HL-60/S4 (cell line): ENCODE measurements at regions not wholly inside any gene's neighbourhood (a gene's known extent, or its start where the extent isn't known, plus 50 kb on each side); places are given as distances from the start of the nearest gene placed in this dataset.

Experiments used
- in situ Hi-C: fragments of 300-500 bp; cut with MboI; formaldehyde crosslinking; loops from 2 replicates; pipeline ENCODE4 v1.14.3; 2022; ENCODE audit warnings: low sequenced_read_pairs

DNA sequence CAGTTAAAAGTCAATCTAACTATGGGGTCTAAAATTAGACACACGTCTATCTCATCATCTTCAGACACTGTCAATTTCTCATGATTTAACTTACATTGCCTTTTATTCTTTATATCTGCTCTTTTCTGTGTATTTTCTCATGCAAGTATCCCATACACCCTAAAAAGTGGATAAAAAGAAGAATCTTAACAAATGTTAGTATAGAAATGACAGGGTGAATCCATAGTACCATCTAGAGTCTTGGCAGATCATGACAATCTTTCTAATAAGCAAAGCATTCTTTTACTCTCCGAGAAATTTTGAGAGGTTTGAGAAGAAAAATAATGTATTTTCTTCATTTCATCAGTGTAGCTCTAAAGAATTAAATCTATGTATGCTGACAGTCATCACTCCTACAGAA is 382.7 kb downstream of the C6orf118 start:
- in situ Hi-C loops: no loop called here

DNA sequence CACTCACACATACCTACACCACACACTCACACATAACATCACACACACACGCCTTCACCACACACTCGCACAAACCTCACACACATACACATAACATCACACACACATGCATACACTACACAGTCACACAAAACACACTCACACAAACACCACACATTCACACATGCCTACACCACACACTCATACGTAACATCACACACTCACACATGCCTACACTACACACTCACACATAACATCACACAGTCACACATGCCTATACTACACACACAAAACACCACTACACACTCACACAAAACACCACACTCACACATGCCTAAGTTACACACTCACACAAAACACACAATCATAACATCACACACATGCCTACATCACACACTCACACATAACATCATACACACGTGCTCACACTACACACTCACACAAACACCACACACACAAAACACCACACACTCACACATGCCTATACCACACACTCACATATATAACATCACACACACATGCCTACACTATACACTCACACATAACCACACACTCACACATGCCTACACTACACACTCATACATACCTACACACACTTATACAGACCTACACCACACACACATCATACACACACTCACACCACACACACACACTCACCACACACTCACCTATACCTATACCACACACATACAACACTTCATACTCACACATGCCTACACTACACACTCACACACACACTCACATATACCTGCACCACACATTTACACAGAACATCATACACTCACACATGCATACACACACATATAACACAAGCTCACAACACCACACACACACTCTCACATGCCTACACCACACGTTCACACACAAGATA is 383.5 kb downstream of the C6orf118 start:
- in situ Hi-C loops: no loop called here

DNA sequence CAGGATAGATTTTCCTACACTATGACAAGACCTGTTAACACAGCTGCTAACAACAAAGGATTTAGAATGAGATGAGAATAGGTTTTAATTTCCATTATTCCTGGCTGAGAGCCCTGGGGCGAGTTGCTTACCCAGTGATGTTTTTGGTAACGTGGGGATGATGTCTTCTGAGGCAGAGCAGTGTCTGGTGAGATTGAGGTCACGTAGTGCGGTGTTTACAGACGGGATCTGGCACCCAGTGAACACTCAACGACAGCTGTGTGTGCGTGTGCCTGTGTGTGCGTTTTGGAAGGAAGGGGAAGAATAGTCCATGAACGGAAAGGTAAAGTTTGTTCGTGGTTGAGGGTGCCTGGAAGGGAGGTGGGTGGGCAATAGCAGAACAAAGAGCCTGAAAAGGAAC is 384.7 kb downstream of the C6orf118 start:
- in situ Hi-C loops: no loop called here

DNA sequence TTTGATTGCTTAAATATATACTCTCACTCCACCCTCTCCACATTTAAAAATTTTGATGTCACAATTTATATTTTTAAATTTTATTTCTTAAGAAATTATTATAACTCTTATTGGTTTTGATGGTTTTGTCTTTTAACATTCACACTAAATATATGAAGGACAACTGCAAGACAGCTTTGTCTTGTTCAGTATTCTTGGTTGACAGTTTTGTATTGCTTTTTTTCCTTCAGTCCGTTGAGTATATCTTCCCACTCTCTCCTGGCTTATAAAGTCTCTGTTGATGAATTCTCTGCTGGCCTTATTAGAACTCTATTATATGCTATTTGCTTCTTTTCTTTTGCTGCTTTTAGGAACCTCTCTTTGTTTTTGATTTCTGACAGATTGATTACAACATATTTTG is 392.2 kb downstream of the C6orf118 start:
- in situ Hi-C loops: no loop called here

DNA sequence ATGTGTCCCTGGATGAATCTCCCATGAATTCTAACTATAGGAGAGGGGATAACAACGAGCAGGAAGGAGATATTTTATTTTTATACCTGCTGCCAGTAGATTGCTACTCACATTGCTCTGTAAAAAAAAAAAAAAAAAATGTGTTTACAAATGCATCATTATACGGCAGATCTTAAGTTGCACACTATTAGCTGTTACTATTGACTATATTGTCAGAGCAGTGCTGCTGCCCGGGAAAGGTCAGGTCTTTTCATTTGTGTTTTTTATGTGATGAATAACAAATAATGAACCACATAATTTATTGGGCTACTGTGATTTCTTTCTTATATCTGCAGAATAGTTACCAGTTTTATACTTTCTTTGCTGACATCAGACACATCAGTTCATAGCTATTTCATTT is 393.3 kb downstream of the C6orf118 start:
- in situ Hi-C loops: no loop called here

DNA sequence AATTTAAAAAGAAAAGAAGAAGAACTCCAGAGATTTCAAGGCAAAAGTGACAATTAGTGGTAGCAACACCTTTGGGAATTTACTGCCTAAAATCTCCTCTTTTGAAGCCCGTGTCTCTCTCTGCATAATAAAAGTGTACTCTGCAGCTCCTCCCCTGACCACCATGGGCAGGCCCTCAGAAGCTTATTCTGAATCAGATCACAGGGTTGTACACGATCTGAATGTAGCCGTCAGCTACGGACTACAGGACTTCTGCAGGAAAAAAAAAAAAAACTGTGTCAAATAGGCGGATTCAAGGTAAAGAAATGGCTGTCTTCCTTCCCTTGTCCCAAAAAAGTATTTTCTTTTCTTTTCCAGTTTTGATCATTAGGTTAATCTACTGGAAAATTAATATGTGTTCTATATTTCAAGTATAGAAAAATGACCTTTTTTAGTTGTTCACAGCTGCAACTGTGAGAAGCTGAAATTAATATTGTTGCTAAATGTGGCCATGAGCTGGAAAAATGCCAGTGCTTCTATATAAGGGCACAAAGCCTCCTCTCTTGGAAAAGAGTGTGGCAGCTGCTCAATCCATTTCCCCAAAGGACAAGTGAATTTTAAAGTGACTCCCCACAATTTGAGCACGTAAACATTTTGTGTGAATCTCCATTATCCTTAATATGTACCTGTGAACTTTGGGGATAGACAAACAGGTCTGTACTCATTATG is 397.4 kb downstream of the C6orf118 start:
- in situ Hi-C loops: no loop called here

DNA sequence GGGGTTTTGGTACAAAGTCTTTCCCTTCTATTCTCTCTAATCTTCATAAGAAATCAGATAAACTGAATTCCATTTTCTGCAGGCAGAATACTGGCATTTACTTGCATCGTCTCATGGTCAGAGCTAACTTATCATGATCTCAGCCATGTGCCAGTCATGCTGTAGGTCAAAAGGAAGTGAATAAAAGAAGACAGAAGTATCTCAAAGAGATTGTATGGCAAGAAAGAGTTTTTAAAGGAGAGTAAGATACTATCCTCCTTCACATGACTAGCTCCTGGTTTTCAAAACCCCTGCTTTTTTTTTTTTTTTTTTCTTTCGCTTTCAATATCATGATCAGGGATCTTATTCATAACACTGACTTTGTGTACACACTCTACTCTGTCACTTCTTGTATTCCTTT is 398.3 kb downstream of the C6orf118 start:
- in situ Hi-C loops: no loop called here

DNA sequence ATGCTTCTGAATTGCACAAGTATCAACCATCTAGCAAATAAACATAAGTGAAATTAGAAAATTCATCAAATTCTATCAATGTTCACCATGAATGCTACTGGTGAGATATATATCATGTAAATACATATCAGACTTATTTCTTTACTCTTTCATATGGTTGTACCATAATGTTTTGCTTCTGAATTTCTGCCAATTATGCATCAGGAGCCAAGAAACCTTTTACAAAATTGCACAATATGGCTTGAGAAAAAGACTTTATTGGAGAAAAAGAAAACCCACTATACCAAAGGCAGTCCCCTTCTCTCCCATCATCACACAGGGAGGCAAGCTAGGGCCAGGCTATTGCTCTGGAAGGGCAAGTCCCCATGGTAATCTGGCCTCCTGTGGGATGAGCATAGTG is 402.6 kb downstream of the C6orf118 start:
- in situ Hi-C loops: no loop called here

DNA sequence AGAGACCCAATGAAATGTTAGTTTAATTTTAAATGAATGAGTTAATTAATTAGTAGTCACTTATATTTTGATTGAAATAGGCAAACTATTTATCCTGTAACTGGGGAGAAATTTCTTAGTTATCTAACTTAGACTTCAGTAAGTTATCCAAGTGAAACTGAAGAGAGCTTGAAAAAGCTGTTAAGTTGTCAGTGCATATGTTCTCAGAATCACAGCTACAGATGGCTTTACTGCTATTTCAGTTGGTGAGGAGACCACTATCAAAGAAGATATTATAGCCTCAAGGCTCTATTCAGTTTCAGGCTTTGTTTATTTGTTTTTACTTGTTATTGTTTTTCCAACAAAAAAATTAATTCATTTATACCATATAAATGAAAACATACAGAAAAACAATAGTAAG is 404.1 kb downstream of the C6orf118 start:
- in situ Hi-C loops: no loop called here

DNA sequence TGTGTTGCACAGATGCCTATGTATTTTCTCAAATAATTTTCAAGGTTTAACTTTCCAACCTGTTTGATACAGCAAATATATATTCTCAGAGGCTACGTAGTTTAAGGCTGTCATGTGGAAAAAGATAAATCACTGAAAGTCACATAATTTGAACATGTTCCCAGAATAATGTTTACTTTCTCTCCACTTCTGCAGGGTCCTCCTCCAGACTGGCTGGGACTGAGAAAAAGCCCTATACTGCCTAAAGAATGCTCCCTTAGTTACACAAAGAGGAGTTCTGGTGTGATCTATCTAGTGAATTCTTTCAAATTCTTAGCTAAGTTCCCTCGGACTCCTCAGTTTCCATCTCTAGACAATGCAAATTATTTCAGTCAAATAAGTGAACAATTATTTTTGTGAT is 411.0 kb downstream of the C6orf118 start:
- in situ Hi-C loops: no loop called here

DNA sequence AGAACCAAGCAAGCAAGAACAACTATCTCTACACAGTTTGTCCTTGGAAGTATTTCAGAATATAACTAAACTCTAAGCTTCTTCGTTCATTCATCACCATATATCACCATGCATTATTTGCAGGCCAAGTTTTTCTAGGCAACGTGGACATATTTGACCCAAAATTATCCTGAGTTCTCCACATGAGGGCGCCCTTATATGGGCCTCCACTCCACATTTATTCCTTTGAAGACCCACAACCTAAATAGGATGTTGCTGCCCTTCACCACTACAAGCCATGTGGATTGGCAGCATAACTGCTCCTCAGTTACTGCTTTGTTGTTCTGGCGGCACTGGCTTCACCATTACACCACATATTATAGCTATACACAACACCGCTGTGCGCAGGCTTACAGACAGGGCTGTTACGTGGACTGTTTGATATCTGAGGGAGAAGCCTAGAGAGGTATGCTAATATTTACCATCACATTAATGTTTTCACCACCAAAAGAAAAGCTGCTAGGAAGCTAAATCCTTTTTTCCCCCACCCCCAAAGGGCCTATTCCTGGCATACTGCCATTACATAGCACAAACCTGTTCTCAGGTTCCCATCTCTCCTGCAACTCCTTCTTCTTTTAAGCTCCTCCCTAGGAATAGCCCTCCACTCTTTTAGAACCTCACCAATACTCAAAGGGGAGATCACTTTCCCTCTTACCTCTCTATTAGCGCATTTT is 411.7 kb downstream of the C6orf118 start:
- in situ Hi-C loops: no loop called here

DNA sequence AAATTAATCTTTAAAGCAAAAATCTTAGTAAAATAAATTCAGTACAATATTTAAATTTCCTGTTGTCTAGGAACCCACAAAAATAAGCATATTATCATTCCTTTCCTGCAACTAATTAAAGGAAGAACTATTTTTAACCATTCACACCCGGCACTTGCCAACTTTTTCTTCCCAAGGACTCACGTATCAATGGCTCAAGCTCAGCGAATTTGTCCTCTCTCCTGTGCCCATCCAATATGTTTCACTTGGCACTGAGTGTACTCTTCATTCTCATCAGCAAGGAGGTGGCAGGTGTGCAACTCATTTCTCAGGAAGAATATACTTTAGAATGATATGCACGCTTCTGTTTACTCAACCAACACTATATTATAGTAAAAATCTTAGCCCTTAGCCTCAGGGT is 419.4 kb downstream of the C6orf118 start:
- in situ Hi-C loops: no loop called here

DNA sequence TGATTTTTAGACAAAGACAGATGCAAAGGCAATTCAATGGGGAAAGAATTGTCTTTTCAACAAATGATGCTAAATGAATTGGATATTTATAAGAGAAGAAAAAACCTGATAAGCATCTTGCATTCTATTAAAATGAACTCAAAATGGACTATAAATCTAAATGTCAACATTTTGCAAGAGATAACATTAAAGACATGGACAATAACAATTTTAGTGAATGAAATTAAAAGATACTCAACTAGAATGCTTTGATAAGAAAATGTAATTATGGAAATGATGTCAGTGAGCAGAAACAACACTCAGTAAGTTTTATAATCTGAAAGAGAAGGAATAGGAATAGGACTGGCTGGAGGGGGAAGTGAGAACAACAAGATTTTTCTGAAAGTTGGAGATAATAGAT is 421.7 kb downstream of the C6orf118 start:
- in situ Hi-C loops: no loop called here

DNA sequence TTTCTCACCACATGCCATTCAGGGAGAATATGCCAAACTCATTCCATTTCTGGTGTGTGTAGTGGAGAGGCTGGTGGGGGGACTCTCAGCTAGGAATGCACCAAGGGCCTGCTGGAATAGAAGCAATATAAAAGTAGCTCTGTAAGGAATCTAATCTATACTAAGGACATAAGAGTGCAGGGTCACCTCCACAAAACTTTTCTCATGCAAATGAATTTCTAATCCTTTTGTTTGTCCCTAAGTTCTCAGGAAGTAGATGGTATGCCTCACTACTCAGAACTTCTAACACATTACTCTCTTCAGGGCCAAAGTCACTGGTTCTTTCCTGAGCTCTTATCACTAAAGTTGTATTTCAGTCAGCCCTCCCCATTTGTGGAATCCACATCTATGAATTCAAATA is 427.2 kb downstream of the C6orf118 start:
- in situ Hi-C loops: no loop called here

DNA sequence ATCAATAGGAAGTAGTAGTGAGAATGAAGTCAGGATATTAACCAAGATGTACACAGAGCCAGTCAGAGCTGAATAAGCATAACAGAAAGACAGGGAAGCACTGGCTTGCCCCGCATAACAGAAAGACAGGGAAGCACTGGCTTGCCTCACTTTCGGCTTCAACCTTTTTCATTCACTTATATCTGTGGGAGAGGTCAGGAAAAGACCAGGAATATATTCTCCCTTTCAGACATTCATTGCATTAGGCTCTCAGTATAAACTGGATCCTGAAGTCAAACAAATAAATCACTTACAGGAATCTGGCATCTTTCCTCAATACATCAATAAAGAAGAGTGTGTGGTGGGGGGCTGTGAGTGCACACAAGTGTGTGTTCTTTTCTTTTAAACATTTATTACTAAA is 437.6 kb downstream of the C6orf118 start:
- in situ Hi-C loops: no loop called here

DNA sequence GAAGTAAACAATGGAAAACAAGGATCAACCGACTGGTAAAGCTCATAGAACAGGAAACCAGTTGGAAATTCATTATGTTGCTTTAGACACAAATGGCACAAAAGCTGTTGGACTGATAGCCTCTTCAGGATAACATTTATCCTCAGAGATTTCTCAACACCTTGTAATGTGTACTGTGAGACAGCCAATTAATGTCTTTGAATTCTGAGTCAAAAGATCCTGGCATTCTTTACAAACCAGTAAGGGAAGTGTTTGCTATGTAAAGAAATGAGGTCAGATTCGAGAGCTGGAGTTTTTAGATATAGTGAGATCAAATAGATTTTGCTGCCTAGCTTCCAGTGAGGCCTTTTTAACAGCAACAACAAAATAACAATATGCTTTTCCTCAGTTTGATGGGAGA is 439.2 kb downstream of the C6orf118 start:
- in situ Hi-C loops: no loop called here

DNA sequence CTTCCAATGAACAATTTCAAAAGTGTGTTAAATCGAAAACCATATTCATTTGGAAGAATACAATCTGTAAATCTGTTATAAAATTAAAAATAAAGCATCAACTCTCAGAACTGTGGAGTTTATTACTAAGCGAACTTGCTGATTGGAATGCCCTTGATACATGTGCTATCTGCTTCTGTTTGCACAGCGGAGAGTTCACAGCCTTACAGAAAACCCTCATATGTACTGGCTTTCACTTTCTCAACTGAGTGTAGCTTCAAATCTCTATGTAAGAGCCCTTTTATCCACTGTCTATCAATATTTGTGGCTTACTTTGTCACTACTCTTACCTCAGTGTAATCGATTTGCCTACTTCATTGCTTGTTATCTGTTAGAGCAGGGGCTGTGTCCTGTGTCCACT is 447.4 kb downstream of the C6orf118 start:
- in situ Hi-C loops: no loop called here

DNA sequence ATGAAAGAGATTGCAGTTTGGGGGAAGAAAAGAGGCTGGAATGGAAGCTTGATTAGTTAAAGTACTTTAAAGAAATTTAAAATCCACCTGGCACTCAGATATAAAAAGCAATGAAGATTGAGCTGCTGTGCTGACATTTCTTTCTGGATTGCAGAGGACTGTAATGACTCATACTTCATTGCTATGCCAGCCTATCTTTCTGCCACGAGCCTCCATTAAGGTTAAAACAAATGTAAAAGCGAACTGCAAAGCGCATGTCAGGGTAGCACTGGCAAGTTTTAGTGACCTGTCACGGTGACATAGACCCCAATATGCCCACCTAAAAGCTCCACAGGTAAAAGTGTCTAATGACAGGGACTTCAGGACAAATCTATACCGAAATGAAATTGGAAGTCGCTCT is 449.6 kb downstream of the C6orf118 start:
- in situ Hi-C loops: no loop called here

DNA sequence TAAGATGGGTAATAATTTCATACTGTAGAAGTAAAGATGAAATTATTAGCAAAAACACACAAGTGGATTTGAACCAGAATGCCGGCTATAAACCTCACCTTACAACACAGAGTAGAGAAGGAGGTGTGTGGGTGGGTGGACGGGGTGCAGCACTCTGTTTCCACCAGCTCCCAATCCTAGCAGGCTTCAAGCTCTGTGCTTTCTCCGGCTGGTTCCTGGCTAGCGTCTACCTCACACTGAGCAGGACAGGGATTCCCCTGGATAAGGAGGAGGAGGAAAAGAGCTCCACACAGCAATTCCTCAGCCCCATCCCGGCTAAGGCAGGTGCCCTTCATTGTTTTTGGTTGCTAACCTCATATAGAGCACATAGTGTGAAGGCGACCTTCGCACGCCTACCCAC is 453.3 kb downstream of the C6orf118 start:
- in situ Hi-C loops: no loop called here

DNA sequence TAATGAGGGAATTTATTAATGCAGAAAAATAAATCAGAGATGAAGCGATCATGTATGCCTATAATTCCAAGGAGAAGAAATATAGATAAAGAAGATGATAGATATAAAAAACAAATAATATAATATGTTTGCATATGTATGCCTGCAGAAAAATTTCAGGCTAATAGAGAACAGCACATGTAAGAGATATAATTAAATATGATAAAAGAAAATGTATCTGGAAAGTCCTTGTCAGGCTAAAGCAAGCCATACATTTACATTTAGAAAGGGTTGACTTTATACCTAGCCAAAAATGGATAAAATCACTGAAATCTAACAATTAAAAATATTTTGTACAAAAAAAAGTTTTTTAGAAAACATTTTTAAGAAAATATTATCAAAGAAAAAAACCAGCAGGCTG is 454.1 kb downstream of the C6orf118 start:
- in situ Hi-C loops: no loop called here

DNA sequence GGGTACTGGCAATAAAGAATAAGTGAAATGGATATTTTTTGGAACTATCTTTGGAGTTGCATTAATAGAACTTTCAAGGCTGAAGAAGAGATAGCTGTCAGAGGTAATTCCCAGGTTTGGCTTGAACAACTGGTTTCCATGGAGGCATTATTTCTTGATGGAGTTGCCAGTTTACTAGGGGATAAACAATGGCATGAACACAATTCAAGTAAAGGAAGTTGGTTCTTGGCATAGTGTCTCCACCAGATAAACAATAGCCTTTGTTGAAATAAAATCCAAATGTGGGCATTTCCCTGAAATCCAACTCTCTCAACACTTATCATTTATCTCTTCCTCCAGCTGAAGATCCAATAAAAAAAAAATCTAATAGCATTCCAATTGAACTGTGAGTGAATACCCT is 454.9 kb downstream of the C6orf118 start:
- in situ Hi-C loops: no loop called here

DNA sequence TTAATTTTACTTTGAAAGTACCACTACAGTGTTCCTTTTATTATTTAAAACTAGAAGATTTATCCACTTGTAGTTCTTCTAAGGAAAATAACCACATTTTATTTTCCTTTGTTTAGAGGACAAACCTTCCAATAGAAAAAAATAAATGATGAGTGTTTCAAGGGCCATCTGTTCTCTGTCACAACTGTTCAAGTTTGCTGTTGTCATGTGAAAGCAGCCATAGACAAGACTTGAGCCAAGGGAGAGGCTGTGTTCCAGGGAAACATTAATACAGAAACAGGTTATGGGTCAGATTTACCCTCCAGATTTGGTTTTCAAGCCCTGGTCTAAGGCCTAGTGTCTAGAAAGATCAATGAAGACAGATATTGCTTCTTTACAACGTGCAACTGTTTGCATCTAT is 463.6 kb downstream of the C6orf118 start:
- in situ Hi-C loops: no loop called here
